ENCODE measurements at regions not wholly inside any gene's neighbourhood (a gene's known extent, or its start where the extent isn't known, plus 50 kb on each side); places are given as distances from the start of the nearest gene placed in this dataset.

GRCh38 chr4:164439037-164439436 is 314.9 kb upstream of the SMIM31 start:
- no peak for DNase-seq

- DNase-seq = no peak
These were observed 313.7 kb upstream of the SMIM31 start for GRCh38 chr4:164440199-164440598.

- DNase-seq = no peak
These were observed 312.8 kb upstream of the SMIM31 start for GRCh38 chr4:164441109-164441508.

GRCh38 chr4:164442180-164442579 is 311.8 kb upstream of the SMIM31 start:
- DNase-seq = no peak

- DNase-seq = no peak
These were observed 307.4 kb upstream of the SMIM31 start for GRCh38 chr4:164446516-164446915.

GRCh38 chr4:164461901-164462300 is 292.0 kb upstream of the SMIM31 start:
- DNase-seq = no peak

- no peak for DNase-seq
These were observed 291.5 kb upstream of the SMIM31 start for GRCh38 chr4:164462471-164462870.

- DNase-seq = no peak
These were observed 289.6 kb upstream of the SMIM31 start for GRCh38 chr4:164464313-164464712.

- DNase-seq = no peak
These were observed 286.4 kb upstream of the SMIM31 start for GRCh38 chr4:164467493-164467892.

- no peak for DNase-seq
These were observed 272.4 kb upstream of the SMIM31 start for GRCh38 chr4:164481306-164482091.

- DNase-seq = no peak
These were observed 271.9 kb upstream of the SMIM31 start for GRCh38 chr4:164482092-164482404.

GRCh38 chr4:164482758-164483157 is 271.2 kb upstream of the SMIM31 start:
- DNase-seq = no peak

GRCh38 chr4:164483711-164484110 is 270.2 kb upstream of the SMIM31 start:
- DNase-seq = no peak

GRCh38 chr4:164484551-164484950 is 269.4 kb upstream of the SMIM31 start:
- DNase-seq = no peak

- DNase-seq = no peak
These were observed 268.8 kb upstream of the SMIM31 start for GRCh38 chr4:164485136-164485535.

GRCh38 chr4:164488114-164488513 is 265.8 kb upstream of the SMIM31 start:
- DNase-seq = no peak

GRCh38 chr4:164501074-164501473 is 252.9 kb upstream of the SMIM31 start:
- DNase-seq = no peak

GRCh38 chr4:164503874-164504273 is 250.1 kb upstream of the SMIM31 start:
- DNase-seq = no peak

GRCh38 chr4:164508097-164508496 is 245.8 kb upstream of the SMIM31 start:
- no peak for DNase-seq

GRCh38 chr4:164508771-164509170 is 245.2 kb upstream of the SMIM31 start:
- no peak for DNase-seq

GRCh38 chr4:164509951-164510350 is 244.0 kb upstream of the SMIM31 start:
- no peak for DNase-seq

- no peak for DNase-seq
These were observed 241.8 kb upstream of the SMIM31 start for GRCh38 chr4:164512124-164512523.

GRCh38 chr4:164514765-164515164 is 239.2 kb upstream of the SMIM31 start:
- no peak for DNase-seq

GRCh38 chr4:164524789-164525188 is 229.1 kb upstream of the SMIM31 start:
- DNase-seq = no peak

GRCh38 chr4:164526933-164527583 is 226.9 kb upstream of the SMIM31 start:
- no peak for DNase-seq
